K562 (cell line): ENCODE measurements at regions not wholly inside any gene's neighbourhood (a gene's known extent, or its start where the extent isn't known, plus 50 kb on each side); places are given as distances from the start of the nearest gene placed in this dataset.

Experiments
- ATAC-seq: fragments of 200-7000 bp; cut with Tn5 transposase; 3 replicates; pipeline ENCODE4 v1.9.1; 2020; ENCODE audit warnings: moderate library complexity
- BruUV-seq: library from RNA; stranded (reverse); fragments of 400-500 nt; replicated peaks from 2 replicates; lab custom pipeline; 2021; lab: Mats Ljungman, UMichigan
- CTCF ChIA-PET: fragments of 300-600 bp; formaldehyde crosslinking; extraction: SDS; loops from one replicate; lab custom pipeline; 2021; ENCODE audit warnings: low intra/inter-chr PET ratio; lab: Yijun Ruan, JAX
- POLR2A ChIA-PET: fragments of 300-600, 350-650 bp; sonication (Branson Sonifier 250); formaldehyde crosslinking; extraction: SDS; loops from one replicate; lab custom pipeline; 2021; ENCODE audit warnings: antibody characterized with exemption, inconsistent platforms; lab: Yijun Ruan, JAX
- DNase-seq, 4 experiments: peaks; one replicate each; pipeline versions ENCODE4 v3.0.0 to v3.0.0-alpha.2; 2011 to 2018; ENCODE audit warnings: low spot score in 3 of 4, mixed read lengths in 3 of 4; ENCODE audit errors: extremely low read depth in 1 of 4
- FAIRE-seq: peaks from 2 replicates; lab custom pipeline; 2011; peaks lifted over from hg19 to GRCh38; lab: Jason Lieb, UNC
- H2AFZ ChIP-seq: 2 replicates; pipeline ENCODE4 v1.6.0; 2011; ENCODE audit warnings: low read depth, low read length, control low read depth, inconsistent platforms
- H3K27ac ChIP-seq: fragments of 200-600 bp; 3 replicates; pipeline ENCODE4 v1.8.0; 2011; ENCODE audit warnings: low read depth, mild to moderate bottlenecking, control low read depth, inconsistent platforms, low read length, moderate library complexity, mixed read lengths; ENCODE audit errors: extremely low read depth
- H3K27me3 ChIP-seq, 2 experiments: fragments of 300-600 bp in 1 of 2; 2 replicates in 1 of 2; 3 replicates in 1 of 2; pipeline versions ENCODE4 v1.6.0 to v1.8.0; 2011; ENCODE audit warnings: inconsistent platforms in 2 of 2, low read length in 2 of 2, mild to moderate bottlenecking in 1 of 2, mixed read lengths in 1 of 2, moderate library complexity in 1 of 2; ENCODE audit not compliant: control insufficient read depth in 2 of 2, insufficient read depth in 2 of 2
- H3K36me3 ChIP-seq: fragments of 300-600 bp; 3 replicates; pipeline ENCODE4 v1.8.0; 2011; ENCODE audit warnings: mild to moderate bottlenecking, low read length, inconsistent platforms; ENCODE audit not compliant: control insufficient read depth, insufficient read depth
- H3K4me1 ChIP-seq, 2 experiments: fragments of 200-600 bp in 1 of 2; replicated peaks in 1 of 2; 2 replicates in 1 of 2; 3 replicates in 1 of 2; pipeline versions ENCODE4 v1.5.1 to v1.8.0; 2011; ENCODE audit warnings: inconsistent platforms in 2 of 2, low read length in 2 of 2, mild to moderate bottlenecking in 1 of 2, mixed read lengths in 1 of 2, moderate library complexity in 1 of 2; ENCODE audit not compliant: control insufficient read depth in 2 of 2, insufficient read depth in 2 of 2
- H3K4me2 ChIP-seq: 2 replicates; pipeline ENCODE4 v1.6.1; 2011; ENCODE audit warnings: low read length, control low read depth, inconsistent platforms, mixed read lengths; ENCODE audit not compliant: insufficient read depth
- H3K4me3 ChIP-seq: fragments of 200-600 bp; sonication (generic), shearing (Covaris generic); 2 replicates; pipeline ENCODE4 v1.5.1; 2016; ENCODE audit warnings: control low read depth, inconsistent platforms
- H3K79me2 ChIP-seq: fragments of 200-600 bp; 3 replicates; pipeline ENCODE4 v1.8.0; 2011; ENCODE audit warnings: low read length, inconsistent platforms; ENCODE audit not compliant: control insufficient read depth, insufficient read depth
- H3K9ac ChIP-seq, 2 experiments: 2 replicates each; pipeline versions ENCODE4 v1.6.0 to v1.6.1; 2011; ENCODE audit warnings: low read depth in 2 of 2, low read length in 2 of 2, control low read depth in 1 of 2, inconsistent platforms in 1 of 2, mild to moderate bottlenecking in 1 of 2, mixed read lengths in 1 of 2; ENCODE audit not compliant: insufficient read depth in 1 of 2
- H3K9me1 ChIP-seq: one replicate; pipeline ENCODE4 v1.6.0; 2011; ENCODE audit warnings: inconsistent platforms, mild to moderate bottlenecking, low read length, moderate library complexity; ENCODE audit not compliant: control insufficient read depth, insufficient read depth
- H3K9me3 ChIP-seq: replicated peaks from 2 replicates; pipeline ENCODE4 v1.5.1; 2011; ENCODE audit warnings: low read depth, low read length, inconsistent platforms; ENCODE audit not compliant: control insufficient read depth, insufficient read depth
- H4K20me1 ChIP-seq: replicated peaks from 2 replicates; pipeline ENCODE4 v1.6.1; 2011; ENCODE audit warnings: low read length, inconsistent platforms, mixed read lengths; ENCODE audit not compliant: control insufficient read depth, insufficient read depth
- BRF1 ChIP-seq: IDR thresholded peaks from 3 replicates; pipeline ENCODE4 v1.6.1; 2011; ENCODE audit warnings: borderline replicate concordance, mild to moderate bottlenecking; ENCODE audit not compliant: insufficient read length; ENCODE audit errors: extremely low read depth
- CAMTA2 ChIP-seq: fragments of 250-450 bp; sonication (Bioruptor Pico); conservative IDR thresholded peaks from 2 replicates; pipeline ENCODE4 v1.5.1; 2022
- CUX1 ChIP-seq: fragments of 200-800 bp; sonication (Bioruptor generic); IDR thresholded peaks from 2 replicates; pipeline ENCODE4 v1.6.1; 2016; ENCODE audit warnings: missing genetic modification characterization, missing compliant biosample characterization
- MTA1 ChIP-seq: fragments of 450-650 bp; IDR thresholded peaks from 2 replicates; pipeline ENCODE4 v1.6.1; 2017; ENCODE audit warnings: borderline replicate concordance
- NELFE ChIP-seq: IDR thresholded peaks from 2 replicates; pipeline ENCODE4 v1.6.1; 2011; ENCODE audit warnings: mild to moderate bottlenecking; ENCODE audit not compliant: insufficient read depth, insufficient read length
- SNAPC5 ChIP-seq: fragments of 250-450 bp; sonication (Bioruptor Pico); IDR thresholded peaks from 2 replicates; pipeline ENCODE4 v1.8.0; 2021; ENCODE audit warnings: moderate library complexity, mild to moderate bottlenecking, inconsistent platforms
- SOX6 ChIP-seq: fragments of 450-650 bp; IDR thresholded peaks from 2 replicates; pipeline ENCODE4 v1.6.1; 2014; ENCODE audit warnings: mild to moderate bottlenecking
- ZNF12 ChIP-seq: sonication (generic); formaldehyde crosslinking; IDR thresholded peaks from 2 replicates; pipeline ENCODE4 v1.4.0; 2020; ENCODE audit warnings: mild to moderate bottlenecking, missing genetic modification reagents
- ZNF316 ChIP-seq: fragments of 450-650 bp; IDR thresholded peaks from 2 replicates; pipeline ENCODE4 v1.6.1; 2016
- ZNF384 ChIP-seq: IDR thresholded peaks from 2 replicates; pipeline ENCODE4 v1.6.1; 2012; ENCODE audit warnings: low read depth, low read length, improper control_type of control experiment
- ZNF764 ChIP-seq: fragments of 250-450 bp; sonication (Bioruptor Pico); IDR thresholded peaks from 2 replicates; pipeline ENCODE4 v1.4.0; 2020; ENCODE audit warnings: low read depth, mild to moderate bottlenecking, moderate library complexity
- WGBS: fragments of 100-300 bp; shearing (Covaris generic); methylation state at CpG from one replicate; pipeline ENCODE4 v1.1.6; 2016; ENCODE audit warnings: low coverage, mixed read lengths; ENCODE audit not compliant: insufficient coverage; ENCODE audit errors: missing lambda C conversion rate; 5-methylcytosine and 5-hydroxymethylcytosine counted together
- in situ Hi-C: fragments of 300-500 bp; cut with MboI; formaldehyde crosslinking; loops from 4 replicates; pipeline ENCODE4 v1.15.0; 2018; ENCODE audit warnings: inconsistent platforms, mixed read lengths
- intact Hi-C: fragments of 100-400 bp; cut with micrococcal nuclease; formaldehyde crosslinking; loops from 2 replicates; pipeline ENCODE4 v1.14.2; 2022

GRCh38 chr10:8638088-8638672 lies 583.7 kb downstream of the GATA3 start:
- no peak overlapping the region for H3K27ac ChIP-seq
- H3K4me3 ChIP-seq: no peak overlapping the region
- no peaks in the 10 kb centered on the region for H3K36me3 ChIP-seq
- H3K9ac ChIP-seq: no peak overlapping the region
- in situ Hi-C loops (no loop called here), intact Hi-C loops (no loop called here)
- POLR2A ChIA-PET: no interaction called here
- no peaks in the 10 kb centered on the region for H3K9me3 ChIP-seq
- CTCF ChIA-PET: no interaction called here
- no peaks in the 10 kb centered on the region for H3K4me1 ChIP-seq
- H3K27me3 ChIP-seq: no peaks in the 10 kb centered on the region
- no peak overlapping the region for H2AFZ ChIP-seq
- no peaks in the 10 kb centered on the region for H4K20me1 ChIP-seq
- no peaks in the 10 kb centered on the region for H3K9me1 ChIP-seq
- WGBS: 0% methylated on average over 4 of the region's 4 CpGs
- no peak overlapping the region for H3K4me2 ChIP-seq
- no peaks in the 10 kb centered on the region for H3K79me2 ChIP-seq
- TF ChIP-seq CUX1 (CRISPR knock-in tag): no peak
- TF ChIP-seq NELFE: no peak
- no peak for TF ChIP-seq SNAPC5 (CRISPR knock-in tag)
- no peak for TF ChIP-seq ZNF316
- TF ChIP-seq ZNF764 (CRISPR knock-in tag): no peak
- no peak for TF ChIP-seq ZNF384
- TF ChIP-seq ZNF12 (CRISPR knock-in tag): no peak
- TF ChIP-seq SOX6: no peak
- TF ChIP-seq CAMTA2 (CRISPR knock-in tag): no peak
- no peak for TF ChIP-seq BRF1
- no peak for TF ChIP-seq MTA1
- ATAC-seq (no peak), DNase-seq (no peak), FAIRE-seq (no peak)
- no TSS peak for BruUV-seq
